CD14-positive monocyte (primary cell): ENCODE measurements at regions not wholly inside any gene's neighbourhood (a gene's known extent, or its start where the extent isn't known, plus 50 kb on each side); places are given as distances from the start of the nearest gene placed in this dataset.

Experiments
- DNase-seq, 3 donors: peaks; one replicate each; pipeline ENCODE4 v3.0.0-alpha.2; 2011 to 2022
- H2AFZ ChIP-seq: 2 replicates; pipeline ENCODE4 v1.6.0; 2012; ENCODE audit warnings: mild to moderate bottlenecking, low read depth, low read length, inconsistent platforms; ENCODE audit not compliant: insufficient read depth, poor library complexity, severe bottlenecking
- H3K27ac ChIP-seq, 2 donors: 1 replicate in 1 of 2; 2 replicates in 1 of 2; pipeline ENCODE4 v1.5.1; 2012 to 2013; ENCODE audit warnings: low read length in 2 of 2, control low read depth in 1 of 2, inconsistent platforms in 1 of 2, low read depth in 1 of 2, mild to moderate bottlenecking in 1 of 2
- H3K27me3 ChIP-seq, 2 donors: one replicate each; pipeline versions ENCODE4 v1.6.0 to v1.6.1; 2011 to 2013; ENCODE audit warnings: low read length in 2 of 2; ENCODE audit not compliant: control insufficient read depth in 2 of 2, insufficient read depth in 2 of 2
- H3K36me3 ChIP-seq, 2 donors: replicated peaks in 1 of 2; 1 replicate in 1 of 2; 2 replicates in 1 of 2; pipeline versions ENCODE4 v1.5.1 to v1.6.1; 2012 to 2013; ENCODE audit warnings: low read length in 2 of 2, control low read depth in 1 of 2, inconsistent platforms in 1 of 2, mild to moderate bottlenecking in 1 of 2; ENCODE audit not compliant: insufficient read depth in 2 of 2, control insufficient read depth in 1 of 2
- H3K4me1 ChIP-seq, 2 donors: 1 replicate in 1 of 2; 2 replicates in 1 of 2; pipeline versions ENCODE4 v1.5.1 to v1.6.1; 2012 to 2013; ENCODE audit warnings: low read length in 2 of 2, control low read depth in 1 of 2, inconsistent platforms in 1 of 2, mild to moderate bottlenecking in 1 of 2, moderate library complexity in 1 of 2; ENCODE audit not compliant: insufficient read depth in 2 of 2, control insufficient read depth in 1 of 2
- H3K4me2 ChIP-seq: replicated peaks from 2 replicates; pipeline ENCODE3; 2012; ENCODE audit warnings: low read length, moderate library complexity, mild to moderate bottlenecking; ENCODE audit not compliant: poor library complexity, severe bottlenecking; ENCODE audit errors: extremely low read depth
- H3K4me3 ChIP-seq, 3 experiments: fragments of 200-600 bp in 1 of 3; sonication (generic) in 1 of 3; replicated peaks in 1 of 3; 1 replicate in 2 of 3; 2 replicates in 1 of 3; pipeline ENCODE4 v1.5.1; 2011 to 2013; ENCODE audit warnings: low read length in 3 of 3, mild to moderate bottlenecking in 3 of 3, control low read depth in 2 of 3, low read depth in 2 of 3, inconsistent platforms in 1 of 3, moderate library complexity in 1 of 3
- H3K79me2 ChIP-seq: 2 replicates; pipeline ENCODE4 v1.6.0; 2012; ENCODE audit warnings: mild to moderate bottlenecking, control low read depth, inconsistent platforms, low read length, moderate library complexity; ENCODE audit not compliant: insufficient read depth
- H3K9ac ChIP-seq: 2 replicates; pipeline ENCODE4 v1.6.0; 2017; ENCODE audit warnings: low read length, mild to moderate bottlenecking; ENCODE audit not compliant: insufficient read depth, poor library complexity, severe bottlenecking
- H3K9me3 ChIP-seq, 2 donors: replicated peaks in 1 of 2; 1 replicate in 1 of 2; 2 replicates in 1 of 2; pipeline versions ENCODE4 v1.5.1 to v1.6.1; 2012 to 2013; ENCODE audit warnings: low read length in 2 of 2, control low read depth in 1 of 2; ENCODE audit not compliant: control insufficient read depth in 1 of 2, insufficient read depth in 1 of 2
- H4K20me1 ChIP-seq: 2 replicates; pipeline ENCODE4 v1.6.0; 2012; ENCODE audit warnings: mild to moderate bottlenecking, low read length, control low read depth, moderate library complexity; ENCODE audit not compliant: insufficient read depth
- H3K27ac Mint-ChIP-seq, 7 donors: one replicate each; pipeline ENCODE4 v1.8.0; 2020; ENCODE audit warnings: mild to moderate bottlenecking in 7 of 7, mixed read lengths in 7 of 7, moderate library complexity in 6 of 7, inconsistent platforms in 2 of 7
- H3K27me3 Mint-ChIP-seq, 3 donors: one replicate each; pipeline ENCODE4 v1.8.0; 2021 to 2022; ENCODE audit warnings: low read depth in 3 of 3, mild to moderate bottlenecking in 3 of 3, mixed read lengths in 3 of 3, moderate library complexity in 3 of 3, inconsistent platforms in 1 of 3
- H3K36me3 Mint-ChIP-seq, 2 donors: one replicate each; pipeline ENCODE4 v1.8.0; 2020; ENCODE audit warnings: mixed read lengths in 2 of 2, inconsistent platforms in 1 of 2, mild to moderate bottlenecking in 1 of 2
- H3K4me1 Mint-ChIP-seq: one replicate; pipeline ENCODE4 v1.8.0; 2020; ENCODE audit warnings: mild to moderate bottlenecking, mixed read lengths
- H3K4me3 Mint-ChIP-seq, 2 donors: one replicate each; pipeline ENCODE4 v1.8.0; 2020; ENCODE audit warnings: mild to moderate bottlenecking in 2 of 2, mixed read lengths in 2 of 2, moderate library complexity in 1 of 2
- H3K9me3 Mint-ChIP-seq, 7 donors: one replicate each; pipeline ENCODE4 v1.8.0; 2020 to 2022; ENCODE audit warnings: mixed read lengths in 7 of 7, mild to moderate bottlenecking in 6 of 7, moderate library complexity in 6 of 7, inconsistent platforms in 2 of 7
- CTCF ChIP-seq: fragments of 200-600 bp; IDR thresholded peaks from one replicate; pipeline ENCODE4 v1.8.0; 2022; ENCODE audit warnings: antibody characterized with exemption, mild to moderate bottlenecking
- WGBS: methylation state at CpG from one replicate; pipeline ENCODE4 v1.1.5; 2013; ENCODE audit warnings: missing lambda C conversion rate; ENCODE audit not compliant: insufficient coverage; 5-methylcytosine and 5-hydroxymethylcytosine counted together
- intact Hi-C, 2 donors: fragments of 100-400 bp; cut with micrococcal nuclease; formaldehyde crosslinking; loops; one replicate each; pipeline versions ENCODE4 v1.15.0 to v1.15.1; 2023

GRCh38 chr1:187691439-187691838 is 862.7 kb downstream of the PLA2G4A start:
- no peaks in the 10 kb centered on the region for H3K27me3 Mint-ChIP-seq
- peaks cover 5 to 8% of the 10 kb centered on the region in 2 donors for H3K9me3 ChIP-seq
- intact Hi-C loops, result no loop called here
- no peaks in the 10 kb centered on the region for H3K27me3 ChIP-seq
- no peak overlapping the region for H2AFZ ChIP-seq
- H3K27ac ChIP-seq, result no peak overlapping the region
- H3K4me2 ChIP-seq, result no peak overlapping the region
- 80% methylated on average over 2 of the region's 2 CpGs for WGBS
- no peak overlapping the region for H3K4me3 Mint-ChIP-seq
- no peaks in the 10 kb centered on the region for H3K36me3 ChIP-seq
- H3K9ac ChIP-seq, result no peak overlapping the region
- no peak overlapping the region for H3K27ac Mint-ChIP-seq
- peaks cover 0 to 13% (median 5%) of the 10 kb centered on the region in 7 donors for H3K9me3 Mint-ChIP-seq
- H3K36me3 Mint-ChIP-seq, result no peaks in the 10 kb centered on the region
- no peaks in the 10 kb centered on the region for H3K4me1 Mint-ChIP-seq
- TF ChIP-seq CTCF, result no peak
- no peak overlapping the region for H3K4me3 ChIP-seq
- H3K4me1 ChIP-seq, result no peaks in the 10 kb centered on the region
- DNase-seq, result no peak
- H3K79me2 ChIP-seq, result no peaks in the 10 kb centered on the region
- H4K20me1 ChIP-seq, result no peaks in the 10 kb centered on the region

- Histone ChIP-seq H3K36me3 (no peaks in the 10 kb centered on the region), H3K4me1 (no peaks in the 10 kb centered on the region), H3K27ac (no peak overlapping the region), H3K79me2 (no peaks in the 10 kb centered on the region), H3K9me3 (peaks cover 5 to 7% of the 10 kb centered on the region in 2 donors), H3K4me2 (no peak overlapping the region), H4K20me1 (no peaks in the 10 kb centered on the region), H3K9ac (no peak overlapping the region), H3K27me3 (no peaks in the 10 kb centered on the region), H3K4me3 (no peak overlapping the region), H2AFZ (no peak overlapping the region)
- Mint-ChIP-seq H3K27ac (no peak overlapping the region), H3K9me3 (peaks cover 1 to 16% (median 6%) of the 10 kb centered on the region in 7 donors), H3K36me3 (no peaks in the 10 kb centered on the region), H3K4me3 (no peak overlapping the region), H3K27me3 (no peaks in the 10 kb centered on the region), H3K4me1 (no peaks in the 10 kb centered on the region)
- intact Hi-C loops, result no loop called here
- whole genome bisulfite sequencing, result 60% methylated on average over 1 of the region's 5 CpGs
- no peak for TF ChIP-seq CTCF
- no peak for DNase-seq
Observed at GRCh38 chr1:187692799-187693198, 864.0 kb downstream of the PLA2G4A start.
